ENCODE measurements at regions not wholly inside any gene's neighbourhood (a gene's known extent, or its start where the extent isn't known, plus 50 kb on each side); places are given as distances from the start of the nearest gene placed in this dataset.

GRCh38 chr2:77578354-77578753 lies 56.2 kb upstream of the LRRTM4 start:
- TF ChIP-seq CTCF (IDR thresholded peaks at IDR 0.05; ENCODE audit: borderline replicate concordance, extremely low read depth, low read length, poor library complexity, severe bottlenecking): no peak
- TF ChIP-seq EZH2 (IDR thresholded peaks at IDR 0.05; ENCODE audit: borderline replicate concordance, low read depth, low read length, severe bottlenecking): no peak

Data from DND-41 (cell line).